GM23338 (cell line): ENCODE measurements at regions not wholly inside any gene's neighbourhood (a gene's known extent, or its start where the extent isn't known, plus 50 kb on each side); places are given as distances from the start of the nearest gene placed in this dataset.

Experiments used
- ATAC-seq: fragments of 200-7000 bp; cut with Tn5 transposase; 3 replicates; pipeline ENCODE4 v1.9.1; 2020
- DNase-seq: peaks from one replicate; pipeline ENCODE4 v3.0.0-alpha.2; 2015; ENCODE audit warnings: low spot score
- H2AFZ ChIP-seq: fragments of 200-600 bp; sonication (generic); 2 replicates; pipeline ENCODE4 v1.8.0; 2016; ENCODE audit warnings: antibody characterized with exemption, mild to moderate bottlenecking, moderate library complexity
- H3F3A ChIP-seq: fragments of 200-600 bp; sonication (generic); replicated peaks from 2 replicates; pipeline ENCODE4 v1.8.0; 2017; ENCODE audit warnings: antibody characterized with exemption, mixed run types, low read depth
- H3K27ac ChIP-seq: fragments of 200-600 bp; sonication (generic); 2 replicates; pipeline ENCODE4 v1.6.1; 2016; ENCODE audit warnings: low read depth
- H3K27me3 ChIP-seq: fragments of 200-600 bp; sonication (generic); 2 replicates; pipeline ENCODE4 v1.8.0; 2016; ENCODE audit warnings: mild to moderate bottlenecking, mixed run types, moderate library complexity; ENCODE audit not compliant: insufficient read depth
- H3K36me3 ChIP-seq: fragments of 200-600 bp; sonication (generic); 2 replicates; pipeline ENCODE4 v1.8.0; 2016; ENCODE audit warnings: mild to moderate bottlenecking; ENCODE audit not compliant: insufficient read depth
- H3K4me1 ChIP-seq: fragments of 200-600 bp; sonication (generic); 2 replicates; pipeline ENCODE4 v1.8.0; 2016; ENCODE audit warnings: mild to moderate bottlenecking, moderate library complexity; ENCODE audit not compliant: insufficient read depth
- H3K4me2 ChIP-seq: fragments of 200-600 bp; sonication (generic); 2 replicates; pipeline ENCODE4 v1.7.1; 2017; ENCODE audit warnings: mixed run types
- H3K4me3 ChIP-seq: fragments of 200-600 bp; sonication (generic); 2 replicates; pipeline ENCODE4 v1.6.1; 2016; ENCODE audit warnings: mixed run types
- H3K79me2 ChIP-seq: fragments of 200-600 bp; sonication (generic); replicated peaks from 2 replicates; pipeline ENCODE4 v1.8.0; 2017; ENCODE audit warnings: mild to moderate bottlenecking; ENCODE audit not compliant: insufficient read depth
- H3K9me2 ChIP-seq: fragments of 200-600 bp; sonication (generic); 2 replicates; pipeline ENCODE4 v1.8.0; 2017; ENCODE audit not compliant: insufficient read depth
- H4K20me1 ChIP-seq: fragments of 200-600 bp; sonication (generic); replicated peaks from 2 replicates; pipeline ENCODE4 v1.8.0; 2017; ENCODE audit warnings: mild to moderate bottlenecking; ENCODE audit not compliant: insufficient read depth
- H3K27ac Mint-ChIP-seq: 2 replicates; pipeline ENCODE4 v1.8.0; 2020; ENCODE audit warnings: inconsistent platforms, mild to moderate bottlenecking, moderate library complexity, mixed read lengths
- H3K27me3 Mint-ChIP-seq: 3 replicates; pipeline ENCODE4 v1.8.0; 2022; ENCODE audit warnings: low read depth, mild to moderate bottlenecking, moderate library complexity, mixed read lengths, inconsistent platforms; ENCODE audit not compliant: insufficient read depth, poor library complexity
- H3K36me3 Mint-ChIP-seq: 3 replicates; pipeline ENCODE4 v1.8.0; 2021; ENCODE audit warnings: low read depth, mild to moderate bottlenecking, inconsistent platforms, moderate library complexity, mixed read lengths
- H3K4me1 Mint-ChIP-seq: 3 replicates; pipeline ENCODE4 v1.8.0; 2020; ENCODE audit warnings: mild to moderate bottlenecking, inconsistent platforms, mixed read lengths
- H3K4me3 Mint-ChIP-seq: 3 replicates; pipeline ENCODE4 v1.8.0; 2021; ENCODE audit warnings: moderate library complexity, mild to moderate bottlenecking, inconsistent platforms, mixed read lengths
- H3K9me3 Mint-ChIP-seq: 3 replicates; pipeline ENCODE4 v1.8.0; 2020; ENCODE audit warnings: moderate library complexity, mild to moderate bottlenecking, inconsistent platforms, mixed read lengths
- EZH2 ChIP-seq: fragments of 200-600 bp; sonication (generic); IDR thresholded peaks from one replicate; pipeline ENCODE4 v1.8.0; 2017; ENCODE audit warnings: antibody characterized with exemption, mild to moderate bottlenecking, low read depth; ENCODE audit not compliant: unreplicated experiment
- POLR2AphosphoS5 ChIP-seq: IDR thresholded peaks from 2 replicates; pipeline ENCODE4 v1.6.1; 2016; ENCODE audit warnings: antibody characterized with exemption, low read depth
- TF ChIP-seq, protein P1 (sequence below): fragments of 250-450 bp; sonication (Bioruptor Pico); IDR thresholded peaks from 2 replicates; pipeline ENCODE4 v1.5.0; 2020; ENCODE audit warnings: mild to moderate bottlenecking, moderate library complexity
- TF ChIP-seq, protein P2 (sequence below): IDR thresholded peaks from 2 replicates; pipeline ENCODE4 v1.6.1; 2016; ENCODE audit warnings: antibody characterized with exemption

DNA sequence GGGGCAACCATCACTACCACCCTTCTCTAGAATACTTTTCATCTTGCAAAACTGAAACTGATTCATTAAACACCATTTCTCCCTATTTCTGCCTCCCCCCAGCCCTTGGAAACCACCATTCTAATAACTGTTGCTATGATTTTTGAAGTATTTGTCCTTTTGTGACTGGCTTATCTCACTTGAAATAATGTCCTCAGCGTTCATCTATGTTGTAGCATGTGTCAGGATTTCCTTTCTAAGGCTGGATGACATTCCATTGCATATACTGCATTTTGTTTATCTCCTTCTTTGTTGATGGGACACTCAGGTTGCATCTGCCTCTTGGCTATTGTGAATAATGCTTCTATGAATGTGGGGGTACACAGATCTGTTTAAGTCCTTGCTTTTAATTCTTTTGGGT, 327.6 kb upstream of the ZNF32 start (continued):
- TF ChIP-seq, protein P1, sequence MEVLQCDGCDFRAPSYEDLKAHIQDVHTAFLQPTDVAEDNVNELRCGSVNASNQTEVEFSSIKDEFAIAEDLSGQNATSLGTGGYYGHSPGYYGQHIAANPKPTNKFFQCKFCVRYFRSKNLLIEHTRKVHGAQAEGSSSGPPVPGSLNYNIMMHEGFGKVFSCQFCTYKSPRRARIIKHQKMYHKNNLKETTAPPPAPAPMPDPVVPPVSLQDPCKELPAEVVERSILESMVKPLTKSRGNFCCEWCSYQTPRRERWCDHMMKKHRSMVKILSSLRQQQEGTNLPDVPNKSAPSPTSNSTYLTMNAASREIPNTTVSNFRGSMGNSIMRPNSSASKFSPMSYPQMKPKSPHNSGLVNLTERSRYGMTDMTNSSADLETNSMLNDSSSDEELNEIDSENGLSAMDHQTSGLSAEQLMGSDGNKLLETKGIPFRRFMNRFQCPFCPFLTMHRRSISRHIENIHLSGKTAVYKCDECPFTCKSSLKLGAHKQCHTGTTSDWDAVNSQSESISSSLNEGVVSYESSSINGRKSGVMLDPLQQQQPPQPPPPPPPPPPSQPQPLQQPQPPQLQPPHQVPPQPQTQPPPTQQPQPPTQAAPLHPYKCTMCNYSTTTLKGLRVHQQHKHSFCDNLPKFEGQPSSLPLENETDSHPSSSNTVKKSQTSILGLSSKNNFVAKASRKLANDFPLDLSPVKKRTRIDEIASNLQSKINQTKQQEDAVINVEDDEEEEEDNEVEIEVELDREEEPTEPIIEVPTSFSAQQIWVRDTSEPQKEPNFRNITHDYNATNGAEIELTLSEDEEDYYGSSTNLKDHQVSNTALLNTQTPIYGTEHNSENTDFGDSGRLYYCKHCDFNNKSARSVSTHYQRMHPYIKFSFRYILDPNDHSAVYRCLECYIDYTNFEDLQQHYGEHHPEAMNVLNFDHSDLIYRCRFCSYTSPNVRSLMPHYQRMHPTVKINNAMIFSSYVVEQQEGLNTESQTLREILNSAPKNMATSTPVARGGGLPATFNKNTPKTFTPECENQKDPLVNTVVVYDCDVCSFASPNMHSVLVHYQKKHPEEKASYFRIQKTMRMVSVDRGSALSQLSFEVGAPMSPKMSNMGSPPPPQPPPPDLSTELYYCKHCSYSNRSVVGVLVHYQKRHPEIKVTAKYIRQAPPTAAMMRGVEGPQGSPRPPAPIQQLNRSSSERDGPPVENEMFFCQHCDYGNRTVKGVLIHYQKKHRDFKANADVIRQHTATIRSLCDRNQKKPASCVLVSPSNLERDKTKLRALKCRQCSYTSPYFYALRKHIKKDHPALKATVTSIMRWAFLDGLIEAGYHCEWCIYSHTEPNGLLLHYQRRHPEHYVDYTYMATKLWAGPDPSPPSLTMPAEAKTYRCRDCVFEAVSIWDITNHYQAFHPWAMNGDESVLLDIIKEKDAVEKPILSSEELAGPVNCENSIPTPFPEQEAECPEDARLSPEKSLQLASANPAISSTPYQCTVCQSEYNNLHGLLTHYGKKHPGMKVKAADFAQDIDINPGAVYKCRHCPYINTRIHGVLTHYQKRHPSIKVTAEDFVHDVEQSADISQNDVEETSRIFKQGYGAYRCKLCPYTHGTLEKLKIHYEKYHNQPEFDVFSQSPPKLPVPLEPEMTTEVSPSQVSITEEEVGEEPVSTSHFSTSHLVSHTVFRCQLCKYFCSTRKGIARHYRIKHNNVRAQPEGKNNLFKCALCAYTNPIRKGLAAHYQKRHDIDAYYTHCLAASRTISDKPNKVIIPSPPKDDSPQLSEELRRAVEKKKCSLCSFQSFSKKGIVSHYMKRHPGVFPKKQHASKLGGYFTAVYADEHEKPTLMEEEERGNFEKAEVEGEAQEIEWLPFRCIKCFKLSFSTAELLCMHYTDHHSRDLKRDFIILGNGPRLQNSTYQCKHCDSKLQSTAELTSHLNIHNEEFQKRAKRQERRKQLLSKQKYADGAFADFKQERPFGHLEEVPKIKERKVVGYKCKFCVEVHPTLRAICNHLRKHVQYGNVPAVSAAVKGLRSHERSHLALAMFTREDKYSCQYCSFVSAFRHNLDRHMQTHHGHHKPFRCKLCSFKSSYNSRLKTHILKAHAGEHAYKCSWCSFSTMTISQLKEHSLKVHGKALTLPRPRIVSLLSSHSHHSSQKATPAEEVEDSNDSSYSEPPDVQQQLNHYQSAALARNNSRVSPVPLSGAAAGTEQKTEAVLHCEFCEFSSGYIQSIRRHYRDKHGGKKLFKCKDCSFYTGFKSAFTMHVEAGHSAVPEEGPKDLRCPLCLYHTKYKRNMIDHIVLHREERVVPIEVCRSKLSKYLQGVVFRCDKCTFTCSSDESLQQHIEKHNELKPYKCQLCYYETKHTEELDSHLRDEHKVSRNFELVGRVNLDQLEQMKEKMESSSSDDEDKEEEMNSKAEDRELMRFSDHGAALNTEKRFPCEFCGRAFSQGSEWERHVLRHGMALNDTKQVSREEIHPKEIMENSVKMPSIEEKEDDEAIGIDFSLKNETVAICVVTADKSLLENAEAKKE (CRISPR knock-in tag) = no peak
- TF ChIP-seq, protein P2, sequence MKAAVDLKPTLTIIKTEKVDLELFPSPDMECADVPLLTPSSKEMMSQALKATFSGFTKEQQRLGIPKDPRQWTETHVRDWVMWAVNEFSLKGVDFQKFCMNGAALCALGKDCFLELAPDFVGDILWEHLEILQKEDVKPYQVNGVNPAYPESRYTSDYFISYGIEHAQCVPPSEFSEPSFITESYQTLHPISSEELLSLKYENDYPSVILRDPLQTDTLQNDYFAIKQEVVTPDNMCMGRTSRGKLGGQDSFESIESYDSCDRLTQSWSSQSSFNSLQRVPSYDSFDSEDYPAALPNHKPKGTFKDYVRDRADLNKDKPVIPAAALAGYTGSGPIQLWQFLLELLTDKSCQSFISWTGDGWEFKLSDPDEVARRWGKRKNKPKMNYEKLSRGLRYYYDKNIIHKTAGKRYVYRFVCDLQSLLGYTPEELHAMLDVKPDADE = no peak

DNA sequence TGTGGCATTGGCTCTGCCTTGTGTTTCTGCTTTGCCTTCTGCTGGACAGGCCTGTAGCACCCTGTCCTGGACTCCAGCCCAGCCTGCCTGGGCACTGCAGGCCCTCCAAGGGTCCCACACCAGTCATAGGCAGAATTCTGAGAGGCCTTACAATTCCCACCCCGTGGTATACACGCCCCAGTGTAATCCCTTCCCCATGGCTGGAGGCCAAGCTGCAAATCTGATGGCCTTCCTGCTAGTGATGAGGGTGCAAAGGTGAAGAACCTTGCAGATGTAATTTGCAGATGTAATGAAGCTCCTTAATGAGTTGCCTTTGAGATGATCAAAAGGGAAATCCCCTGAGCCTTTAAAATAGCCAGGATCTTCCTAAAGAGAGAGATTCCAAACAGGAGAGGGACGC, 325.1 kb upstream of the ZNF32 start:
- H3K4me1 ChIP-seq = no peaks in the 10 kb centered on the region
- no peak for TF ChIP-seq POLR2AphosphoS5
- TF ChIP-seq EZH2 = no peak
- peaks cover 11% of the 10 kb centered on the region for H3K9me2 ChIP-seq
- H3K27me3 Mint-ChIP-seq = no peaks in the 10 kb centered on the region
- no peaks in the 10 kb centered on the region for H4K20me1 ChIP-seq
- H3K4me3 Mint-ChIP-seq = no peak overlapping the region
- H3K36me3 Mint-ChIP-seq = no peaks in the 10 kb centered on the region
- H3F3A ChIP-seq = no peaks in the 10 kb centered on the region
- H3K36me3 ChIP-seq = no peaks in the 10 kb centered on the region
- no peak overlapping the region for H2AFZ ChIP-seq
- H3K27ac ChIP-seq = no peak overlapping the region
- H3K4me3 ChIP-seq = no peak overlapping the region
- H3K27ac Mint-ChIP-seq = no peak overlapping the region
- H3K79me2 ChIP-seq = no peaks in the 10 kb centered on the region
- DNase-seq (no peak), ATAC-seq (no peak)
- no peak overlapping the region for H3K4me2 ChIP-seq
- H3K27me3 ChIP-seq = no peaks in the 10 kb centered on the region
- no peaks in the 10 kb centered on the region; the same call in none of the 3 replicates for H3K9me3 Mint-ChIP-seq
- no peaks in the 10 kb centered on the region for H3K4me1 Mint-ChIP-seq
